ENCODE measurements at regions not wholly inside any gene's neighbourhood (a gene's known extent, or its start where the extent isn't known, plus 50 kb on each side); places are given as distances from the start of the nearest gene placed in this dataset.

GRCh38 chr10:117726596-117727295, 184.2 kb downstream of the EMX2 start:
- TF ChIP-seq CTCF (IDR thresholded peaks at IDR 0.05 in 4 of 5, conservative IDR thresholded peaks at IDR 0.05 in 1 of 5), result no peak
- TF ChIP-seq POLR2A (IDR thresholded peaks at IDR 0.05), result no peak

All from gastrocnemius medialis (tissue), 4 donors.